HEK293T (cell line): ENCODE measurements at regions not wholly inside any gene's neighbourhood (a gene's known extent, or its start where the extent isn't known, plus 50 kb on each side); places are given as distances from the start of the nearest gene placed in this dataset.

Source experiments
- FOXK2 ChIP-seq: fragments of 450-650 bp; IDR thresholded peaks from 2 replicates; pipeline ENCODE4 v1.6.1; 2016; ENCODE audit warnings: mild to moderate bottlenecking
- FOXM1 ChIP-seq: fragments of 450-650 bp; IDR thresholded peaks from 2 replicates; pipeline ENCODE4 v1.6.1; 2017; ENCODE audit warnings: mild to moderate bottlenecking, borderline replicate concordance
- HDGF ChIP-seq: fragments of 450-650 bp; IDR thresholded peaks from 2 replicates; pipeline ENCODE4 v1.6.1; 2017; ENCODE audit warnings: antibody characterized with exemption, borderline replicate concordance
- LEF1 ChIP-seq: fragments of 450-650 bp; IDR thresholded peaks from 2 replicates; pipeline ENCODE4 v1.6.1; 2017; ENCODE audit warnings: mild to moderate bottlenecking, borderline replicate concordance
- SUZ12 ChIP-seq: fragments of 450-650 bp; IDR thresholded peaks from 2 replicates; pipeline ENCODE4 v1.6.1; 2016; ENCODE audit warnings: mild to moderate bottlenecking
- TARDBP ChIP-seq: fragments of 450-650 bp; IDR thresholded peaks from 2 replicates; pipeline ENCODE4 v1.6.1; 2016
- TF ChIP-seq, protein P1 (sequence below): fragments of 450-650 bp; IDR thresholded peaks from 2 replicates; pipeline ENCODE4 v1.6.1; 2016

DNA sequence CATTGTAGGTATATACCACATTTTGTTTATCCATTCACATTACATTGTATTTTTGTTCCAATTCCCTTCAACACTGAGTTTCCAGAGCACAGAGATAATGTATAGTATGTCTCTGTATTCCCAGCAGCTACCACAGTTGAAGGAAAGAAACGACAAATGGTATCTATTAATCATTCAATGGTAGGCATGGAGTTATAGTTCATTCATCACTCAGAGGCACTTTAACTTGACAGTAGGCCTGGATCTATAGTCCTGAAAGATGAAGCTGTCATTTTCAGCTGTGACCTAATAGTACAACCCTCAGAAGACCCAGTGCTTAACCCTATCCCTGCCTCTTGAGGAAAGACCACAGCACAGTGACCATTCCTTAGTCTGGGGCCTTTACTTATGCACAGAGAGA lies 163.0 kb upstream of the TMTC4 start:
- TF ChIP-seq FOXM1 (no peak), HDGF (no peak), FOXK2 (no peak), SUZ12 (no peak), LEF1 (no peak), TARDBP (no peak)
- TF ChIP-seq, protein P1, sequence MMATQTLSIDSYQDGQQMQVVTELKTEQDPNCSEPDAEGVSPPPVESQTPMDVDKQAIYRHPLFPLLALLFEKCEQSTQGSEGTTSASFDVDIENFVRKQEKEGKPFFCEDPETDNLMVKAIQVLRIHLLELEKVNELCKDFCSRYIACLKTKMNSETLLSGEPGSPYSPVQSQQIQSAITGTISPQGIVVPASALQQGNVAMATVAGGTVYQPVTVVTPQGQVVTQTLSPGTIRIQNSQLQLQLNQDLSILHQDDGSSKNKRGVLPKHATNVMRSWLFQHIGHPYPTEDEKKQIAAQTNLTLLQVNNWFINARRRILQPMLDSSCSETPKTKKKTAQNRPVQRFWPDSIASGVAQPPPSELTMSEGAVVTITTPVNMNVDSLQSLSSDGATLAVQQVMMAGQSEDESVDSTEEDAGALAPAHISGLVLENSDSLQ, result no peak
